GM19240 (cell line): ENCODE measurements at regions not wholly inside any gene's neighbourhood (a gene's known extent, or its start where the extent isn't known, plus 50 kb on each side); places are given as distances from the start of the nearest gene placed in this dataset.

Experiments
- DNase-seq: peaks from one replicate; pipeline ENCODE4 v3.0.0; 2011; ENCODE audit warnings: low spot score; ENCODE audit not compliant: insufficient read length

DNA sequence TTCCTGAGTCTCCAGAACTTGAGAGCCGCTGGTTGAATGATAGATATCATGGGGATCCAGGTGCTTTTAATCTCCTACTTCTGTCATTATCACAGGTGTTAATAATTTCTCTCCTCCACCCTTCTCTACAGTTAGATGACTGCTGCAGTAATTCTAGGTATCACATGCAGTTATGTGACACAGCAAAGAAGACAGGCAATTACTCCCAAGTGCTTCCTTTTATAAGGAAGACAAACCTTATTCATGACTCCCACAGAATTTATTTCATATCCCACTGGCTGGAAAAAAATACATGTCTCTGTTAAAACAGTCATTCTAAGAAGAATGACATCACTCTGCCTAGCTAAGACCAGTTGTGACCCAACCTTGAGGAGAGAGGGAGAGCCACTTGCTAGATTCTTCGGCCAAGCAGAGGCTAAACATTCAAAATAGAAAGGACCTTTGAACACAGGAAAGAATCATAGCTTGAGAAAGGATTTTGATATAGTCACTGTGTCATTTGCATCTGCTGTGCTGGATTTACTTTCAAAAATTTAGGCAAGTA, 500.6 kb downstream of the SI start:
- DNase-seq, result no peak

DNA sequence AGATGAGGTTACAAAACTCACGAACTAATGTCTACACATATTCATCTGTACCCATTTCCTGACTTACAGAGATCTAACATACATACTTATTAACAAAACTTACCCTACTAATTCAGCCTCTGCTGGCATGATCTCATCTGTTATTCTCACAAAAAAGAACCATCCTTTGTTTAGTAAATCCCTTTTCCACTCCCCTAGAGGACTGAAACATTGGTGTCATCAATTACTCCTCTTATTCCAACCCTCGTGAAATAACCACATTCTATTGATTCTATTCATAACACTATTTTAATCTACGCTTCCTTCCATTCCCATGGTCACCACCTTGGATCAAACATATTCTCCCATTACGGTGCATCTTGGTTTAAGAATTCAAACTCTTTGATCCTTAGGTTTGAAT, 505.9 kb downstream of the SI start:
- DNase-seq, result no peak

DNA sequence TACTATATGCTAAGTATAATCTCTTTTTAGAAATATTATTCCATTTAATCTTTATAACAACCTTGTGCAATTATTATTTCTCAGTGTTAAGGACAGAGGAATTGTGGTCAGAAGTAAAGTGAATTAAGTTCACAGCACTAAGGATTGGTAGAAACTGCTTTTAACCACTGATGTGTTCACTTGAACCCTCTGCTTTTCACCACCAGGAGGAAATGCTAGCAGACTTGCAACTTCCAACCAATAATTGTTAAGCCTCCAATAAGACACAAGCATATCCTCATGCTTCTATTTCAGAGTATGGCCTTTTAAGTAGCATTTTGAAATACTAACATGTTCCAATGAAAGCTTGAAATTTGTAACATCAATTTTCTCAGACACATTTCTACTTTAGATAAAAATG, 527.4 kb downstream of the SI start:
- no peak for DNase-seq

DNA sequence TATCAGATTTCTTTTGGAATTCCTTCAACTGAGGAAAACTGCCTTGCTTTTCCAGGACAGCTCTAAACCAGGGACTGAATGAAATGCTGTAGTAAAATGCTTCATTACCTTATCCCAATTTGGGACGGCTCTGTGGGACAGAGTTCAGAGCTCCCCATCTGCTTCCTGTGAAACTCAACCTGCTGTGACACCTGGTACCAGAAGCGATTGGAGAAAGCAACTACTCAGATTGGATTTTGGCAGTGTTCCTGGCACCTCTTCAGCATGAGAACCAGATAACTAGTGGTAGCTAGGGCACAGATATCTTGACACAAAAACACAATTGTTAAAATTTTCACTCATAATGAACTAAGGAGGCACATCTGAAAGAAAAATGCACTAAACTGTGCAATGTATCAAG, 539.1 kb downstream of the SI start:
- no peak for DNase-seq

DNA sequence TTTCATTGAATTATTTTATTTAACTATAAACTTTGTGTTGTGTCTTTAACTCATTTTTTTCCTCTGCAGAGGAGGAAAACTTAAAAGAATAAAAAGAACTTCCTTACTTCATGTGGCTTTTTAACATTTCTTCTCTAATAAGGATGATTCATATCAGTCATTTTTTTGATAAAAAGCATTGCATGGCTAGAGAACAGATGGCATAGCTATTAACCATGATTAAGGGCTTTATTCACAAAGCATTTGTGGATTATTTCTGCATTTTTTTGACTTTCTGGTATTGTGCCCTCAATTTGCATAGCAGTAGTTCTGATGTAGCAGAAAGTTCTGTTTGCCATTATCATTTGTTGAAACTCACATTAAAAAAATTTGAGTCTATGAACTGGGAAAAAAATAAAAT, 540.8 kb downstream of the SI start:
- no peak for DNase-seq

DNA sequence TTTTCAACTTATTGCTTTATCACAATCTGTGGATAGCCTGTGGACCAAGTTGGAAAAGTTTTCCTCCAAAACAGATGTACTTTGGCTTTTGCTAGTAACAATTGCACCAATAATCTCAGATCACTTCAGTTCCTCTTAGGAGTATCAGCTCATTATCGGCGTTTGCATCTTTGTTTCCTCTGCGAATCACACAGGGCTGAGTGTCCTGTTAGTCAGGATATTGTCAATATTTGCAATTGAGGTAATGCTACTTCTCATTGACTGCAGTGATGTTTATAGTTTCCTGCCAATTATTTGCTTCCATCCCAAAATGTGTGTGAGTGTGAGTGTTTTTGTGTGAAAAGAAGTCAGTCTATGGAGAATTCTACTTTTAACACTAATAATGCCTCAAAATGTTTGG, 545.0 kb downstream of the SI start:
- DNase-seq, result no peak

DNA sequence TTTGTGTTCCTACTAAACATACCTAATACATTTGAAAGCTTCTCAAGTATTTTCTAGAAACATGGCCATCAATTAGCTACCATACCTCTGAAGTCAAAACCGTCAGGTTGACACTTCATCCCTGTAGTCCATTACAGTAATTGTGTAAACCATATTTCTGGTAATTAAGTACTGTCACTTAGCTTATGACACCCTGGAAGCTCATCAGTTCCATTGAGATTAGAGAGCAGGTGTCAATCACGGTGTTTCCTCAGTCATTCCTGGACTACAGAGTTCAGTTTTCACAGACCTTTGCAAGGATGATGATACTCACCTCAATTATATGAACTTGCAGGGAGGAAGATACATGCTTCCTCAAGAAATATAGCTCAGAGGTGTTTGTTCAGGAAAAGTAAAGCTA, 552.0 kb downstream of the SI start:
- no peak for DNase-seq

DNA sequence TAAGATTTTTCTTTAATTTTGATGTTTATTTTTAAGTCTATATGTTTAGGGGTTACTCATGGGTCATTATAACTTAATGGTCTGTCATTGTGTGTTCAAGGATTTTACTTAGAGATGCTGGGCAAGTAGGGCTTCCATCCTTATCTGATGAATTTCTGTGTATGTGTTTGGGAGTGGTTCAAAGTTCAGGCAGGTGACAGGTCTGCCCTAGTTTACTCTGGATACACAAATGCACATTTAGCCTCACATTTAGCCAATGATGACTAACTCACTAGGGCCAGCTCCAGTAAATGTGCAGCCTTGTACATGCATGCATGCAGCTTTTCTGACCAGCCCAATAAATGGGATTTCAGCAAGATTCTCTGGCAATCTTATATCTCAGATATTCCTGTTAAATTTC, 554.1 kb downstream of the SI start:
- DNase-seq, result no peak

DNA sequence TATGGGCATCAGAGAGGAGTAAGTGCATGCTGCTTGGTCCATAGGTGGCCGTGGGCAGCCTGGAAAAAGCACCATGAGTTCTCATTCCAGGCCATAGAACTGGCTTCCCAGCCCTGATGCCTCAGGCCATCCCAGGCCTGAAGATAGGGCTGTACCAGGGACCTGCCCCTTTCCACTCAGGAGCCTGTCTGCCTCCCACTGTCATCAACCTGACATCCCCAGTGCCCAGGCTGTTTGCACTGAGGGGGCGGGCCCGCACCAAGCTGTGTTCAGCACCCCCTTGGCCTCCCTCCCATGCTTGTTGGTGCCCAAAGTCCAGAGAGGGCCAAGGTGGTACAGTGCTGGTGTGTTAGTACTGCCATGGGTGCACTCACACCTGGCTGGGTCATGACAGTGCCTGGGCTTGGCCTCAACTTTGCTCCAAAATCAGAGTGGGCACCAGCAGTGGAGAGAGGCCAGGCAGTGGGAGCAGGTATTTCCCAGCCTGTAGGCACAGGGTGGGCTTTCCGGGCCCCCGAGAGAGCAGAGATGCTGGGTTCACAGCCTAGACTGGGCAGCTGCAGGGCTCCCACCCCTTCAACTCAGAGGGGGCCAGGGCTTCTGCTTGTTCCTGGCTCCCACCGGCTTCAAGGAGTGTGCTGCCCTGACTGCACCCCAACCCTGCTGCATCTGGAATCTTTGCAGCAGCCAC, 556.1 kb downstream of the SI start:
- no peak for DNase-seq

DNA sequence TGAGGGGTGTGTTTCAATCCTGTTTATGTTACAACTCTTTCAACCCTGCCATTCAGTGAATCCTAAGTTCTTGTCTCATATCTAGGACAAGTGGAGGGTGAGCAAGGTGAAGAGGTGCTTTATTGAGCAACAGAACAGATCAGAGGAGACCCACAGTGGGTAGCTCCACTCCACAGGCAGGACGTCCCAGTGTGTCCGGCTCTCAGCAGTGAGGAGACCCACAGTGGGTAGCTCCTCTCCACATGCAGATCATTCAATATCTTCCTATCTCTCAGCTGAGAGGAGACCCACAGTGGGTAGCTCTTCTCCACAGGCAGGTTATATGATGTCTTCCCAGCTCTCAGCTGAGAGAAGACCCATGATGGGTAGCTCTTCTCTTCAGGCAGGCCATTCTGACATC, 556.7 kb downstream of the SI start:
- no peak for DNase-seq

DNA sequence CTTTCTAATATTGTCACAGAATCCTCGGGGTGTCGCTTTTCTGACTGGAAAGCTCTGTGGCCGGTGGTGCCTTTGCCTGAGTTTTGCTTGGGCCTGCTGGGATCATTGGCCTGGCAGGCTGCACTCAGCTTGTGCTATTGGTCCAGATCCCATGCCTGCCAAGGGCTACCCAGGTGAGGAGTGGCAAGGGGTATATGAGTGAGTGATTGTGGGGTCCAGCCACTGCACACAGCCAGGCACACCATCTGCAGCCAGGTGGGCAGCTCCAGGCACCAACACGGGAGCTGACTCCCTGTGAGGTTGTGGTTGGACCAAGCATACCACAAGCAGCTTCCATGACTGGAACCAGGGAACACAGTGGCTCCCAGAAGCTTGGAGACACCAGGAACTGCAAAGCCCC, 557.2 kb downstream of the SI start:
- no peak for DNase-seq

DNA sequence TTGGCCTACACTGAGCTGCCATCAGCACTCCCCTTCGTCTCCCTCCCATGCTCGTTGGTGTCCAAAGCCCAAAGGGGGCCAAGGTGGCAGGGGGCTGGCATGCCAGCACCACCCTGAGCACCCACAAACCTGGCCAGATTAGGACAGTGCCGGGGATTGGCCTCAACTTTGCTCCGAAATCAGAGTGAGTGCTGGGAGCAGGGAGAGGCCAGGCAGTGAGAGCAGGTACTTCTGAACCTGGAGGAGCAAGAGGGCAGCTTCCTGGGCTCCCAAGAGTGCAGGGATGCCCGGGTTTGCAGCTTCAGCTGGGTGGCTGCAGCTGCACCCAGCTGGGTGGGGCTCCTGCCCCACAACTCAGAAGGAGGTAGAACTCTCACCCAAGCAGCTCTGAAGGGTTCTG, 563.0 kb downstream of the SI start:
- DNase-seq, result no peak

DNA sequence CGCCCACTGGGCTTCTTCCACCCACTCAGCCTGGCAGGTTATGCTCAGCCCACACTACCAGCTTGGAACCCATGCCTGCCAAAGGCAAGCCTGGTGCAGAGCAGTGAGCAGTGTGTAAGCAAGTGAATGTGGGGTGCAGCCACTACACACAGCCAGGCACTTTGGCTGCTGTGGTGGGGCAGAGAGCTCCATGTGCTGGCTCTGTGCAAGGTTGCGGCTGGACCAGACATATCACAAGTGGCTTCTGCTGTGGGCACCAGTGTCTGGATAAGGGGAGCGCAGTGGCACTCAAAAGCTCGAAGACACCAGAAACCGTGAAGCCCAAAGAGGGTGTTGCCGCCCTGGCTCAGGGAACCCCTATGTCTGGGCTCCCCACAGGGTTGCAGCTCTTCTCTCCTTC, 563.7 kb downstream of the SI start:
- no peak for DNase-seq

DNA sequence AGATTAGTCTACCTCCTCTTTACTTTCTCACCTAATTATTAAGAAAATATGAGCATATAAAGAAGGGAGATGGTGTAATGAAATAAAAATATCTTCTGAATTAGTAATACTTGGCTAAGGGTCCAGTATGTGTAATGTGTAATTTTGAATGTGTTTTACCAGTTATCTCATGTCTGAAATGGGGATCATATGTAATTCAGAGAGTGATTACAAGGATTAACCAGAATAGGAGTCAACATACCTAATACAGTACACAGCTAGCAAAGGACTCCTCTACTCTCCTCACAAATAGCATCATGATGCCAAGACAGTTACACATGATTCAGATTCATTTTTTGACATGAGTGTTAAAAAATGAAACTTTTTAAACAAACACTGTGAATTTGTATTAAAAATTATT, 570.4 kb downstream of the SI start:
- DNase-seq, result no peak

DNA sequence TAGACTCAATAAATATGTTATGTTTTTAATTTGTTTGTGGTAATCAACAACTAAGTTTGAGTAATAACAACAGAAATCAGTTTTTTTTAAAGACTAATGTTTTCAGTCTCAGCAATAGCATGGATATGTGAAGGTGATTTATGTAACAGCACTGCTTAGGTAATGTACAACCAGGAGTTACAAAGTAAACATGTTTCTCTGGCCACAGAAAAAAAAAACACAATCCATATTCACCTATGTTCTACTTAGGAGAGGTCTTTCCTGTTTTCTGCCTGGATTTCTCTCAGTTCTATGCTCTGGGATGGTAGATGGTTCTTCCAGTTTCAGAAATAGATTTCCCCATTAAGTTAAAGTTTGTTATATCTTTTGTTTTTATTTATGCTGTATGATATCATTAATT, 579.4 kb downstream of the SI start:
- no peak for DNase-seq

DNA sequence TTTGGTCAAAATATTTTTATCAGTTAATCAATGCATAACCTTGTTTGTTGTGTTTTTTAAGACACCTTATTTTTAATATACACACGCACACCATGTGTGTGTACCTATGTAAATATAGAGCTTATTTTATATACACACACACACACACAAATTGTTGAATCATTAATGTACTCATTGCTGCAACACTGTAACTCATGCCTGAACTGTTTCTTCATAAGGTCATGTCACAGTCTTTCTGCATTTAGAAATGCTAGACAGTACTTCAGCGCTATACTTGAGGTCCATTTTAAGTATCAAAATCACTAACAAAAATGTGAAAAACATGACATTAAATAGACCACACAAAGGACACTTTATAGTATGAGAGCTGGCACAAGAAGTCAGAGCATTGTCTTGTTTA, 589.4 kb downstream of the SI start:
- DNase-seq, result no peak

DNA sequence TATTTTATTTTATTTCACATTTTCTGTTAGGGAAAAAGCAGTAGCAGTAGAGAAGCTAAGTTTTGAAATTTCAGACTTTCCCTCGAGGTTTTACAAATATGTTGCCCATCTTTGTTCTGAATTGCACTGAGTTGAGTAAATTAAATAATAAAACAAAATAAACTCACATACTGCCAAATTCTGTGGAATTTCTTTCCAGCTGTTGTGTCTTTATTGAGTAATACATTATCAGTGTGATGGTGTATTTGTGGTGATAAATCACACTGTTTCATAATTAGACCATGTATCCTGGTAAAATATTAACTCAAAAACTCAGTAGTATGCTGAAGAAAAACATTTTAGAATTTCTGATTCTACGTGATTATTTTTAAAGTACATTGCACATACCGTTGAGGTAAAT, 592.1 kb downstream of the SI start:
- DNase-seq, result no peak

DNA sequence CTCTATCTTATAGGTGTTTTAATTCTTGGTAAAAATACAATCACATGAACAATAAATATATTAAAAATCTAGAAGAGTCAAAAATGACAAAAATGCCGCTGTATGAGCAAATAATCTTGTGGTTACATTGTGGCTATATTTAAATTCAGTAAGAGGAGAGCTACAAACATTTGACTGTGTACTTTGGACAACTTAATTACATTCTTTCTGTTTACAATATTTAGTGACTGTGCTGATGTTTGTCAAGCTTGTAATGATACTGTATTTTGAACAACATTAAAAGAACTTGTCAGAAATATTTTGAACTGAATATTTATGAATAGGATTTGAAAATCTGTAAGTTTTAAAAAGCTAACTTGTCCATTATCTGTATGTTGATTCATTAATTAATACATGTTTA, 598.3 kb downstream of the SI start:
- no peak for DNase-seq

DNA sequence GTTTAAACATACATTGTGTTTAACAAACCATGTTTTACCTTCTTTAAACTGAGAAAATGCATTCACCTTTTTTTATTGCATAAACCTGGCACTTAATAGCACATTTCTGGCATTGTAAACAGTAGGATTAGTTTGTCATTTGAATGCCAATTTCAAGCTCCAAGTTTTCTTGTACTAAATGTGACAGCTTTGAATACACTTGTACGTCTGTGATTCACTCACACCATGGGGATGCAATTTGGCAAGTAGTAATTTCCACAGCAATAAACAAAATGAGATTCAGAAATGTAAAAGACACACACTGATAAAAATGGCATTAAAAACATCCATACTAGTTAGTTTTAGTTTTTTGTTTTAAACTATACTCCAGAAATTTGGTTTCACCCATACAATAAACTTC, 598.9 kb downstream of the SI start:
- DNase-seq, result no peak

DNA sequence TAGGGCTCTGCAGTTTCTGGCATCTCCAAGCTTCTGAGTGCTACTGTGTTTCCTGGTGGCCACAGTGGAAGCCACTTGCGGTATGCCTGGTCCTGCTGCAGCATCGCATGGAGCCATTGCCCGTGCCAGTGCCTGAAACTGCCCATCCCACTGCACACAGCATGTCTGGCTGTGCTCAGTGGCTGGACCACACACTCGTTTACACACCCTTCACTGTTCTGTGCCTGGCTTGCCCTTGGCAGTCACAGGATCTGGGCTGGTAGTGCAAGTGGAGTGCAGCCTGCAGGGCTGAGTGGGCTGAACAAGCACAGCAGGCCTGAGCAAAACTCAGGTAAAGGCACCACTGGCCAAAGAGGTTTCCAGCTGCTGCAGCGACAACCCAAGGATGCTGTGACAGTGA, 600.0 kb downstream of the SI start:
- DNase-seq, result no peak

DNA sequence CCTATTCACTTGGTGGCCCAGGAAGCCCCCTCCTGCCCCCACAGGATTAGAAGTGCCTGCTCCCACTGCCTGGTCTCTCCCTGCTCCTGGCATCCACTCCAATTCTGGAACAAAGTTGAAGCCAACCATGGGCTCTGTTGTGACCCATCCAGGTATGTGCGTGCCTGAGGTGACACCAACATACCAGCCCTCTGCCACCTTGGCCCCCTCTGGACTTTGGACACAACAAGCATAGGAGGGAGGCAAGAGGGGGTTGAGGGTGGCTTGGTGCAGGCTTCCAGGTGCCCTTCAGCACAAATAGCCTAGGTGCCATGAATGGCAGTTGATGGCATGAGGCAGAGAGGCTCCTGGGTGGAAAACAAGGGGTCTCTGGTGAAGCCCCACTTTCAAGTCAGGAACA, 600.9 kb downstream of the SI start:
- no peak for DNase-seq

DNA sequence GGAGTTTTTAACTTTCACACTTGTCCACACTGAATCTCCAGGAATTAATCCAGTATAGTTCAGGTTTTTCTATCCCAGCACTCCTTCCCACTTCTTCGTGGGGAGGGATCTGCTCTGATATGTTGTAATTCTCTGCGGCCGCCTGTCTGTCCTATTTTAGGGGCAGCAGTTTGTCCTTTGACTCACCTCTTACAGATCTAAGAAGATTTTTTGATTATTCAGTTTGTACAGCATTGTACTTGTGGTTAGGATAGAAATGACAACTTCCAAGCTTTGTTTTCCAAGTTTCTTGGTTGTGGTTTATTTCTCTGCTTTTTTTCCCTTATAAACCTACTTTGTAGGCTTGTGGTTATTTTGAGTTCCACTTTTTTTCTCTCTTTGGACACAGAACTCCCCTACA, 601.7 kb downstream of the SI start:
- no peak for DNase-seq

DNA sequence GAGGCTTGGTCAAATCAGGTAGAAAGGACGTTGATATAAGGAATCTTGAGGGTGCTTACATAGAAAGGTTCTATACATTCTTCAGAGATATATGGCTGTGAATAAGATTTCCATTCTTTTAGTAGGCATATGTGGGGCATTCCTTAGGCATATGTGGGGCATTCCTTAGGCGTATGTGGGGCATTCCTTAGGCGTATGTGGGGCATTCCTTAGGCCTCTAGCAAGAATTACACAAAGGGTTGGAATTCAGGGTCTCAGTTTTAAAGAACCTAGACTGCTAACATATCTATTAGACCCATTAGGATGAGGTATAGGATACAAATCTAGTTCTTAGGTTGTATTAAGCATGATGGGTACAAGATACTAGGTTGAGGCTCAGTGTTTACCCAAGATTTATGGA, 607.8 kb downstream of the SI start:
- DNase-seq, result no peak

DNA sequence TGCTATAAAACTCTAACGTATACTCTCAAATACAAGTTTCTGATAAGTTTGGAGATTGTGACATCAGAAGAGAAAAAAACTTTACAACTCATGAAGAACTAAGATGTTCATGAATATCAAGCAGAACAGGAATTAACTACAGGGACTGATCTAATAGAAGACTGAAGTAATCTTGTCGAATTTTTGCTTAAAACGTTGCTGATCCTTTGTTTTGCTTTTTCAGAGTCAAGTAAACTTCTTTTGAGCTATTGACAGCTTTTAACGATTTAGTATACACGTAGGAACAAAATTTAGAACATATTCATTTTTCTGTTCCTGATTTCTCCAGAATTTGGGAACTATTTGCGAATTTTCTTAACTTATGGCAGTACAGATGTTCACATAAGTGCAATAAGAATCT, 610.2 kb downstream of the SI start:
- DNase-seq, result no peak
